ENCODE measurements at regions not wholly inside any gene's neighbourhood (a gene's known extent, or its start where the extent isn't known, plus 50 kb on each side); places are given as distances from the start of the nearest gene placed in this dataset.

- no peak overlapping the region for H2BK120ac ChIP-seq (replicated peaks; ENCODE audit: low read depth, low read length)
- no peak overlapping the region for H2AFZ ChIP-seq (ENCODE audit: low read length)
- no peaks in the 10 kb centered on the region for H3K79me1 ChIP-seq (ENCODE audit: low read depth, low read length)
- no peak for TF ChIP-seq RNF2 (IDR thresholded peaks at IDR 0.05; ENCODE audit: borderline replicate concordance, low read depth, low read length, missing control alignments, poor library complexity, severe bottlenecking)
- TF ChIP-seq, protein P1, sequence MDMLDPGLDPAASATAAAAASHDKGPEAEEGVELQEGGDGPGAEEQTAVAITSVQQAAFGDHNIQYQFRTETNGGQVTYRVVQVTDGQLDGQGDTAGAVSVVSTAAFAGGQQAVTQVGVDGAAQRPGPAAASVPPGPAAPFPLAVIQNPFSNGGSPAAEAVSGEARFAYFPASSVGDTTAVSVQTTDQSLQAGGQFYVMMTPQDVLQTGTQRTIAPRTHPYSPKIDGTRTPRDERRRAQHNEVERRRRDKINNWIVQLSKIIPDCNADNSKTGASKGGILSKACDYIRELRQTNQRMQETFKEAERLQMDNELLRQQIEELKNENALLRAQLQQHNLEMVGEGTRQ (IDR thresholded peaks at IDR 0.05; ENCODE audit: low read length) = no peak
- TF ChIP-seq SIX5 (IDR thresholded peaks at IDR 0.05; ENCODE audit: low read depth, low read length) = no peak
- TF ChIP-seq ASH2L (IDR thresholded peaks at IDR 0.05; ENCODE audit: low read length) = no peak
- no peak for TF ChIP-seq BACH1 (IDR thresholded peaks at IDR 0.05; ENCODE audit: low read length)
- TF ChIP-seq CBX5 (IDR thresholded peaks at IDR 0.05; ENCODE audit: low read depth, low read length) = no peak
- no peak for TF ChIP-seq SP1 (IDR thresholded peaks at IDR 0.05; ENCODE audit: low read depth, low read length)
- no peaks in the 10 kb centered on the region for H3K9me3 ChIP-seq (ENCODE audit: insufficient read depth in 2 of 2, low read depth in 1 of 2, low read length in 1 of 2)
- H3K79me2 ChIP-seq (ENCODE audit: control insufficient read depth in 1 of 2, insufficient read depth in 2 of 2, low read length in 2 of 2) = no peaks in the 10 kb centered on the region
- H3K27me3 ChIP-seq (replicated peaks in 1 of 4; ENCODE audit: control insufficient read depth in 3 of 4, extremely low read depth in 1 of 4, insufficient read depth in 3 of 4, low read length in 3 of 4) = no peaks in the 10 kb centered on the region
- no peak overlapping the region for H3K14ac ChIP-seq (ENCODE audit: insufficient read length)
- H2BK15ac ChIP-seq (ENCODE audit: low read length) = no peak overlapping the region
- ChIA-PET POLR2A (ENCODE audit: partially characterized antibody) (interaction anchor here (1.6 kb wide), 1 partner anchor 11 kb away, joined by 4 read pairs; no protein-coding TSS in a partner anchor), CTCF (ENCODE audit: partially characterized antibody) (interaction anchor here (1.1 to 1.8 kb wide), 9 partner anchors 11 to 572 kb away, joined by 3 to 6 read pairs (median 3); no protein-coding TSS in a partner anchor)
- no peaks in the 10 kb centered on the region for H3K23me2 ChIP-seq (ENCODE audit: low read depth, low read length)
- FAIRE-seq = no peak
- H3K23ac ChIP-seq (ENCODE audit: insufficient read length) = no peak overlapping the region
- H3K18ac ChIP-seq (ENCODE audit: extremely low read depth, low read length) = no peak overlapping the region
- H4K5ac ChIP-seq (ENCODE audit: insufficient read length, low read depth, low read length) = no peak overlapping the region
- no peak overlapping the region for H2BK12ac ChIP-seq (ENCODE audit: low read depth, low read length)
- H3K27ac ChIP-seq (ENCODE audit: low read depth, low read length) = no peak overlapping the region
- H3K4me3 ChIP-seq (ENCODE audit: extremely low read depth in 1 of 4, insufficient read depth in 2 of 4, low read depth in 3 of 4, low read length in 4 of 4) = no peak overlapping the region
- no peak overlapping the region for H3K4me2 ChIP-seq (ENCODE audit: insufficient read depth in 1 of 2, low read depth in 2 of 2, low read length in 2 of 2)
- H3K9ac ChIP-seq (replicated peaks in 1 of 4; ENCODE audit: extremely low read depth in 1 of 4, low read depth in 3 of 4, low read length in 3 of 4) = no peak overlapping the region
- H4K8ac ChIP-seq (ENCODE audit: extremely low read depth, insufficient read depth, low read length) = no peak overlapping the region
- no peaks in the 10 kb centered on the region for H4K20me1 ChIP-seq (replicated peaks in 1 of 2; ENCODE audit: control insufficient read depth in 1 of 2, insufficient read depth in 2 of 2, low read length in 2 of 2)
- H2AK5ac ChIP-seq (ENCODE audit: low read depth, low read length) = no peak overlapping the region
- no peak for DNase-seq (ENCODE audit: low read depth in 1 of 2, low spot score in 2 of 2)
- no peak overlapping the region for H2BK20ac ChIP-seq (ENCODE audit: low read length)
- WGBS, 2 experiments (ENCODE audit: extremely low coverage in 1 of 2, insufficient coverage in 1 of 2, insufficient read length in 1 of 2, insufficient replicate concordance in 2 of 2, low coverage in 1 of 2, low lambda C conversion rate in 2 of 2, missing lambda C conversion rate in 1 of 2) = 82% methylated on average over 8 of the region's 8 CpGs; no CpG with 5 or more reads in 1 of the 2 experiments
- no peak overlapping the region for H3K4ac ChIP-seq (replicated peaks; ENCODE audit: insufficient read length, low read depth, low read length)
- H3K4me1 ChIP-seq (replicated peaks in 1 of 4; ENCODE audit: control insufficient read depth in 3 of 4, insufficient read depth in 4 of 4, low read length in 3 of 4) = peaks cover 0 to 4% (median 2%) of the 10 kb centered on the region in 4 experiments; a peak in 2 of 7 replicates
- H3K56ac ChIP-seq (replicated peaks; ENCODE audit: insufficient read length, low read depth, low read length) = no peak overlapping the region
- H3K36me3 ChIP-seq (ENCODE audit: control insufficient read depth in 2 of 4, insufficient read depth in 4 of 4, low read length in 3 of 4) = no peaks in the 10 kb centered on the region
- no peak overlapping the region for H2BK5ac ChIP-seq (ENCODE audit: low read depth, low read length)
- H4K91ac ChIP-seq (replicated peaks; ENCODE audit: insufficient read length, low read length) = no peak overlapping the region
Observed at GRCh38 chr2:33706410-33706809, 107.3 kb upstream of the FAM98A start.

Measured in H1 (cell line).